HEK293 (cell line): ENCODE measurements at regions not wholly inside any gene's neighbourhood (a gene's known extent, or its start where the extent isn't known, plus 50 kb on each side); places are given as distances from the start of the nearest gene placed in this dataset.

Source experiments
- CTCF ChIA-PET: fragments of 350-600 bp; formaldehyde crosslinking; extraction: SDS; loops from one replicate; lab custom pipeline; 2021; ENCODE audit warnings: antibody characterized with exemption; lab: Yijun Ruan, JAX
- POLR2A ChIA-PET: fragments of 300-600 bp; formaldehyde crosslinking; extraction: SDS; loops from one replicate; lab custom pipeline; 2020; ENCODE audit warnings: antibody characterized with exemption, inconsistent platforms; lab: Yijun Ruan, JAX
- H3K27ac ChIP-seq: fragments of 200-500 bp; sonication (Bioruptor generic); 2 replicates; pipeline ENCODE4 v1.5.1; 2014; ENCODE audit warnings: low read depth, low read length, control low read depth, inconsistent platforms; ENCODE audit errors: extremely low read depth
- H3K36me3 ChIP-seq, 2 experiments: fragments of 200-500 bp in 1 of 2; sonication (Bioruptor generic) in 1 of 2; 1 replicate in 1 of 2; 2 replicates in 1 of 2; pipeline ENCODE4 v1.5.1; 2014 to 2017; ENCODE audit warnings: inconsistent platforms in 2 of 2, low read length in 2 of 2; ENCODE audit not compliant: control insufficient read depth in 2 of 2, insufficient read depth in 1 of 2
- H3K4me1 ChIP-seq: fragments of 200-500 bp; sonication (Bioruptor generic); 2 replicates; pipeline ENCODE4 v1.5.1; 2014; ENCODE audit warnings: mild to moderate bottlenecking, low read length, inconsistent platforms; ENCODE audit not compliant: control insufficient read depth, insufficient read depth
- H3K4me3 ChIP-seq: 2 replicates; pipeline ENCODE4 v1.5.1; 2011; ENCODE audit warnings: low read depth, mild to moderate bottlenecking, control low read depth, low read length, moderate library complexity
- H3K9me3 ChIP-seq: fragments of 200-500 bp; sonication (Bioruptor generic); 2 replicates; pipeline ENCODE4 v1.5.1; 2014; ENCODE audit warnings: low read depth, low read length, inconsistent platforms; ENCODE audit not compliant: control insufficient read depth, insufficient read depth
- BCL11A ChIP-seq: fragments of 450-650 bp; formaldehyde crosslinking; IDR thresholded peaks from 2 replicates; pipeline ENCODE4 v1.5.1; 2016; ENCODE audit warnings: low read depth, missing biosample characterization, missing genetic modification characterization
- GLI2 ChIP-seq: fragments of 450-650 bp; formaldehyde crosslinking; IDR thresholded peaks from 2 replicates; pipeline ENCODE4; 2017; ENCODE audit warnings: missing biosample characterization, missing genetic modification characterization, low read depth, borderline replicate concordance
- GLI4 ChIP-seq: fragments of 450-650 bp; formaldehyde crosslinking; IDR thresholded peaks from 2 replicates; pipeline ENCODE4 v1.5.1; 2016; ENCODE audit warnings: missing biosample characterization, missing genetic modification characterization
- IKZF3 ChIP-seq: fragments of 450-650 bp; IDR thresholded peaks from 2 replicates; pipeline ENCODE4 v1.5.0; 2018; ENCODE audit warnings: missing biosample characterization, mild to moderate bottlenecking, missing genetic modification characterization, moderate library complexity
- KLF16 ChIP-seq: fragments of 450-650 bp; formaldehyde crosslinking; IDR thresholded peaks from 2 replicates; pipeline ENCODE4 v1.5.1; 2017; ENCODE audit warnings: missing biosample characterization, missing genetic modification characterization
- KLF9 ChIP-seq: fragments of 450-650 bp; formaldehyde crosslinking; IDR thresholded peaks from 2 replicates; pipeline ENCODE4 v1.5.1; 2016; ENCODE audit warnings: missing biosample characterization, missing genetic modification characterization, low read depth
- PRDM1 ChIP-seq: fragments of 450-650 bp; formaldehyde crosslinking; IDR thresholded peaks from 2 replicates; pipeline ENCODE4; 2016; ENCODE audit warnings: missing biosample characterization, missing genetic modification characterization
- TCF7L2 ChIP-seq: IDR thresholded peaks from 2 replicates; pipeline ENCODE4 v1.6.1; 2011; ENCODE audit warnings: low read depth, mild to moderate bottlenecking, inconsistent platforms, low read length, moderate library complexity, borderline replicate concordance
- YY2 ChIP-seq: fragments of 450-650 bp; formaldehyde crosslinking; IDR thresholded peaks from 2 replicates; pipeline ENCODE4 v1.5.1; 2016; ENCODE audit warnings: missing biosample characterization, missing genetic modification characterization
- ZNF146 ChIP-seq: fragments of 450-650 bp; formaldehyde crosslinking; IDR thresholded peaks from 2 replicates; pipeline ENCODE4 v1.5.1; 2016; ENCODE audit warnings: missing biosample characterization, missing genetic modification characterization
- ZNF157 ChIP-seq: fragments of 450-650 bp; formaldehyde crosslinking; IDR thresholded peaks from 2 replicates; pipeline ENCODE4 v1.5.1; 2016; ENCODE audit warnings: missing biosample characterization, missing genetic modification characterization
- ZNF2 ChIP-seq: fragments of 450-650 bp; formaldehyde crosslinking; IDR thresholded peaks from 2 replicates; pipeline ENCODE4 v1.5.1; 2016; ENCODE audit warnings: missing biosample characterization, missing genetic modification characterization
- ZNF239 ChIP-seq: fragments of 450-650 bp; formaldehyde crosslinking; IDR thresholded peaks from 2 replicates; pipeline ENCODE4 v1.5.1; 2016; ENCODE audit warnings: missing biosample characterization, missing genetic modification characterization
- ZNF37A ChIP-seq: fragments of 450-650 bp; IDR thresholded peaks from 2 replicates; pipeline ENCODE4 v1.5.1; 2018; ENCODE audit warnings: missing biosample characterization, missing genetic modification characterization
- ZNF423 ChIP-seq: fragments of 450-650 bp; formaldehyde crosslinking; IDR thresholded peaks from 2 replicates; pipeline ENCODE4 v1.5.1; 2016; ENCODE audit warnings: missing biosample characterization, missing genetic modification characterization
- ZNF521 ChIP-seq: fragments of 450-650 bp; formaldehyde crosslinking; IDR thresholded peaks from 2 replicates; pipeline ENCODE4 v1.5.1; 2017; ENCODE audit warnings: missing biosample characterization, mild to moderate bottlenecking, missing genetic modification characterization
- ZNF548 ChIP-seq: fragments of 450-650 bp; formaldehyde crosslinking; IDR thresholded peaks from 2 replicates; pipeline ENCODE4 v1.5.1; 2016; ENCODE audit warnings: missing biosample characterization, missing genetic modification characterization
- ZNF623 ChIP-seq: fragments of 450-650 bp; formaldehyde crosslinking; IDR thresholded peaks from 2 replicates; pipeline ENCODE4 v1.5.1; 2016; ENCODE audit warnings: missing biosample characterization, missing genetic modification characterization
- ZNF654 ChIP-seq: fragments of 450-650 bp; formaldehyde crosslinking; IDR thresholded peaks from 2 replicates; pipeline ENCODE4 v1.5.1; 2016; ENCODE audit warnings: low read depth, missing biosample characterization, missing genetic modification characterization
- ZNF76 ChIP-seq: fragments of 450-650 bp; formaldehyde crosslinking; IDR thresholded peaks from 2 replicates; pipeline ENCODE4; 2016; ENCODE audit warnings: low read depth, missing biosample characterization, missing genetic modification characterization, borderline replicate concordance
- ZSCAN16 ChIP-seq: fragments of 450-650 bp; formaldehyde crosslinking; IDR thresholded peaks from 2 replicates; pipeline ENCODE4 v1.5.1; 2016; ENCODE audit warnings: missing biosample characterization, missing genetic modification characterization
- TF ChIP-seq, protein P1 (sequence below): fragments of 450-650 bp; formaldehyde crosslinking; IDR thresholded peaks from 2 replicates; pipeline ENCODE4 v1.5.1; 2016; ENCODE audit warnings: missing biosample characterization, missing genetic modification characterization
- TF ChIP-seq, protein P2 (sequence below): fragments of 450-650 bp; formaldehyde crosslinking; IDR thresholded peaks from 2 replicates; pipeline ENCODE4 v1.5.1; 2016; ENCODE audit warnings: missing biosample characterization, missing genetic modification characterization
- TF ChIP-seq, protein P3 (sequence below): fragments of 450-650 bp; formaldehyde crosslinking; optimal IDR thresholded peaks from 2 replicates; pipeline ENCODE3; 2016; ENCODE audit warnings: missing biosample characterization, mild to moderate bottlenecking, missing genetic modification characterization
- TF ChIP-seq, protein P4 (sequence below): fragments of 450-650 bp; formaldehyde crosslinking; IDR thresholded peaks from 2 replicates; pipeline ENCODE4; 2016; ENCODE audit warnings: missing biosample characterization, missing genetic modification characterization
- TF ChIP-seq, protein P5 (sequence below): fragments of 450-650 bp; formaldehyde crosslinking; IDR thresholded peaks from 2 replicates; pipeline ENCODE4 v1.5.1; 2017; ENCODE audit warnings: missing biosample characterization, missing genetic modification characterization

DNA sequence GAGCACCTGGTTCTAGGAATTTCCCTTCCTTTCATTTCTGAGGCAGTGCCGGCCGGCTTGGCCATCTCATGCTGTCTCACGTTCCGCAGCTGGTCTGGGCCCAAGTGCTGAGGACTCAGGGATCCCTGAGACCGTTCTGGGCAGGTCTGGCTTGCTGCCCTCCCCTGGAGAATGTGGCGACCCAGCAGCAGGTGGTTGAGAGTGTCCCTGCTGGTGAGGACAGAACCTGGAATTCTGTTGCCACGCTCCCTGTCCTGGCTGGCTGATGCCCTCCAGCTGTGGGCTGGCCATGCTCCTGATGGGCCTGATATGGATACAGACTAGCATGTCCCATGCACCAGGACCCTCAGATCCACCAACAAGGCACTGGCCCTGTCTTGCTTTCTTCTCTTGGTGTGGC is 114.0 kb upstream of the C1QTNF9B start:
- TF ChIP-seq ZNF37A: no peak
- TF ChIP-seq, protein P1, sequence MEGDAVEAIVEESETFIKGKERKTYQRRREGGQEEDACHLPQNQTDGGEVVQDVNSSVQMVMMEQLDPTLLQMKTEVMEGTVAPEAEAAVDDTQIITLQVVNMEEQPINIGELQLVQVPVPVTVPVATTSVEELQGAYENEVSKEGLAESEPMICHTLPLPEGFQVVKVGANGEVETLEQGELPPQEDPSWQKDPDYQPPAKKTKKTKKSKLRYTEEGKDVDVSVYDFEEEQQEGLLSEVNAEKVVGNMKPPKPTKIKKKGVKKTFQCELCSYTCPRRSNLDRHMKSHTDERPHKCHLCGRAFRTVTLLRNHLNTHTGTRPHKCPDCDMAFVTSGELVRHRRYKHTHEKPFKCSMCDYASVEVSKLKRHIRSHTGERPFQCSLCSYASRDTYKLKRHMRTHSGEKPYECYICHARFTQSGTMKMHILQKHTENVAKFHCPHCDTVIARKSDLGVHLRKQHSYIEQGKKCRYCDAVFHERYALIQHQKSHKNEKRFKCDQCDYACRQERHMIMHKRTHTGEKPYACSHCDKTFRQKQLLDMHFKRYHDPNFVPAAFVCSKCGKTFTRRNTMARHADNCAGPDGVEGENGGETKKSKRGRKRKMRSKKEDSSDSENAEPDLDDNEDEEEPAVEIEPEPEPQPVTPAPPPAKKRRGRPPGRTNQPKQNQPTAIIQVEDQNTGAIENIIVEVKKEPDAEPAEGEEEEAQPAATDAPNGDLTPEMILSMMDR (tag by site-specific recombination): peak; percentile 21; the same call in 1 of the 2 replicates
- Histone ChIP-seq H3K9me3 (no peaks in the 10 kb centered on the region), H3K4me1 (no peaks in the 10 kb centered on the region), H3K4me3 (no peak overlapping the region), H3K27ac (no peak overlapping the region), H3K36me3 (no peaks in the 10 kb centered on the region)
- POLR2A ChIA-PET: no interaction called here
- CTCF ChIA-PET: no interaction called here

DNA sequence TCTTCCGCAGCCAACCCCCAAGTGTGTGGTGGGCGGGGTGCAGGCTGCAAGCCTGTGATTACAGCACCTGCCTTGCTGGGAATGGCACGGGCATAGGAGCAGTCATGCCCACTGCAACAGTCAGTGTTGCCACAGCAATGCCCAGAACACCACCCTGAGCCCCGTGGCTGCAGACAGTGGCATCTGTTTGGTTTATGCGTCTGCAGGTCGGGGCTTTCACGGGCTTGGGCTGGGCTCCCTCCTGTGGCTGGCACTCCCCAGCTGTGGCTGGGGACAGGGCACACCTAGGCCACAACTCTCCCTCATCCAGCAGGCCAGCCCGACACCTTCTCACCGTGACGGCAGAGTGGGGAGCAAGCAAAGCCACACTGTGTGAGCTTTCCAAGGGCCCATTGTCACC is 115.3 kb upstream of the C1QTNF9B start:
- POLR2A ChIA-PET: no interaction called here
- TF ChIP-seq TCF7L2 (no peak), KLF9 (tag by site-specific recombination) (no peak)
- no peaks in the 10 kb centered on the region for H3K4me1 ChIP-seq
- H3K27ac ChIP-seq: no peak overlapping the region
- H3K4me3 ChIP-seq: no peak overlapping the region
- no peaks in the 10 kb centered on the region for H3K36me3 ChIP-seq
- CTCF ChIA-PET: interaction anchor here (0.6 to 1.3 kb wide), 2 partner anchors 216 to 429 kb away, joined by 4 to 6 read pairs; no protein-coding TSS in a partner anchor
- no peaks in the 10 kb centered on the region for H3K9me3 ChIP-seq

DNA sequence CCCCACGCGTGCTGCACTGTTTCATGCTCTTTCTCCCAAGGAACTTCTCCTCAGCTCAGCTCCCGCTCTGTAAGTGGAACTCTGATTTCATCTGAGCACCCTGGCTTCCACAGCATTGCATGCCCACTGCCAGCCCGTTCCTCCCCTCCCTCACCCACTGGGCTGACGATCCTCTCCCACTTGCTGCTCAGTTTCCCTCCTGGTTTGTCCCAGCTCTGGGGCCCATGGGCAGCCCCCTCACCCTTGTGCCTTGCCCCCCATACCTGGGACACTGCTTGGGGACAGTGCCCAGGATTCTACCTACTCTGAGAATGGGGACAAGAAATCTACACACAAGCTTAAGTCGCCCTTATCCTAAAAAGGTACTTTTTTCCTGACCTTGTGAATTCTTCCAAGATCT is 115.9 kb upstream of the C1QTNF9B start:
- POLR2A ChIA-PET: no interaction called here

DNA sequence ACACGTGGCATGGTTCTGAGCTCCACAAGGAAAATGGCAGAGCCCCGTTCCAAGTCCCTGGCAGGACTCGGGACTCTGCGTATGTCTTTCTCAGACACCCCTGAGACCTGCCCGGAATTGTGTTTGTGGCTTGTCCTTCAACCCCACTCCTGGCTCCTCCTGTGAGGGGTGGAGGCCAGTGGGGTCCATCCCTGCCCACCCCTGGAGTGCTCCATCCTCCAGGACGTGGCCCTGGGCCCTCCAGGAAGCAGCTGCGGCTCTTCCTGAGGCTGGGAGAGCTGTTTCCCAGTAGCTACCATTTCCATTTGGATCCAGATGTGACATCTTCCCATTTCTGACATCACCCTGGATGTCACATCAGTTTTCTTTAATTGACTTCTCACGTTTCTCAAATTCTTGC is 118.7 kb upstream of the C1QTNF9B start:
- H3K4me3 ChIP-seq: no peak overlapping the region
- TF ChIP-seq ZNF146 (no peak), KLF16 (tag by site-specific recombination) (no peak), ZNF37A (no peak), ZSCAN16 (tag by site-specific recombination) (no peak), ZNF157 (tag by site-specific recombination) (no peak), ZNF423 (tag by site-specific recombination) (no peak), ZNF239 (no peak)
- TF ChIP-seq, protein P2, sequence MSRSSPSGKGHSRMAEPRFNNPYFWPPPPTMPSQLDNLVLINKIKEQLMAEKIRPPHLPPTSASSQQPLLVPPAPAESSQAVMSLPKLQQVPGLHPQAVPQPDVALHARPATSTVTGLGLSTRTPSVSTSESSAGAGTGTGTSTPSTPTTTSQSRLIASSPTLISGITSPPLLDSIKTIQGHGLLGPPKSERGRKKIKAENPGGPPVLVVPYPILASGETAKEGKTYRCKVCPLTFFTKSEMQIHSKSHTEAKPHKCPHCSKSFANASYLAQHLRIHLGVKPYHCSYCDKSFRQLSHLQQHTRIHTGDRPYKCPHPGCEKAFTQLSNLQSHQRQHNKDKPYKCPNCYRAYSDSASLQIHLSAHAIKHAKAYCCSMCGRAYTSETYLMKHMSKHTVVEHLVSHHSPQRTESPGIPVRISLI (tag by site-specific recombination): no peak
- TF ChIP-seq, protein P3, sequence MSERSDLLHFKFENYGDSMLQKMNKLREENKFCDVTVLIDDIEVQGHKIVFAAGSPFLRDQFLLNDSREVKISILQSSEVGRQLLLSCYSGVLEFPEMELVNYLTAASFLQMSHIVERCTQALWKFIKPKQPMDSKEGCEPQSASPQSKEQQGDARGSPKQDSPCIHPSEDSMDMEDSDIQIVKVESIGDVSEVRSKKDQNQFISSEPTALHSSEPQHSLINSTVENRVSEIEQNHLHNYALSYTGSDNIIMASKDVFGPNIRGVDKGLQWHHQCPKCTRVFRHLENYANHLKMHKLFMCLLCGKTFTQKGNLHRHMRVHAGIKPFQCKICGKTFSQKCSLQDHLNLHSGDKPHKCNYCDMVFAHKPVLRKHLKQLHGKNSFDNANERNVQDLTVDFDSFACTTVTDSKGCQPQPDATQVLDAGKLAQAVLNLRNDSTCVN (tag by site-specific recombination): no peak
- TF ChIP-seq, protein P4, sequence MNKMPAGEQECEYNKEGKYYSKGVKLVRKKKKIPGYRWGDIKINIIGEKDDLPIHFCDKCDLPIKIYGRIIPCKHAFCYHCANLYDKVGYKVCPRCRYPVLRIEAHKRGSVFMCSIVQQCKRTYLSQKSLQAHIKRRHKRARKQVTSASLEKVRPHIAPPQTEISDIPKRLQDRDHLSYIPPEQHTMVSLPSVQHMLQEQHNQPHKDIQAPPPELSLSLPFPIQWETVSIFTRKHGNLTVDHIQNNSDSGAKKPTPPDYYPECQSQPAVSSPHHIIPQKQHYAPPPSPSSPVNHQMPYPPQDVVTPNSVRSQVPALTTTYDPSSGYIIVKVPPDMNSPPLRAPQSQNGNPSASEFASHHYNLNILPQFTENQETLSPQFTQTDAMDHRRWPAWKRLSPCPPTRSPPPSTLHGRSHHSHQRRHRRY (tag by site-specific recombination): no peak
- TF ChIP-seq, all 188 proteins: peak for 0
- no peaks in the 10 kb centered on the region for H3K4me1 ChIP-seq
- ChIA-PET POLR2A (no interaction called here), CTCF (no interaction called here)
- H3K27ac ChIP-seq: no peak overlapping the region
- H3K9me3 ChIP-seq: no peaks in the 10 kb centered on the region
- no peaks in the 10 kb centered on the region for H3K36me3 ChIP-seq

More for the DNA sequence above, 115.9 kb upstream of the C1QTNF9B start:
- Histone ChIP-seq H3K27ac (no peak overlapping the region), H3K4me3 (no peak overlapping the region), H3K4me1 (no peaks in the 10 kb centered on the region), H3K9me3 (no peaks in the 10 kb centered on the region), H3K36me3 (no peaks in the 10 kb centered on the region)
- TF ChIP-seq GLI2 (tag by site-specific recombination) (no peak), ZNF76 (tag by site-specific recombination) (no peak), ZNF521 (no peak), ZNF2 (tag by site-specific recombination) (no peak), GLI4 (no peak), BCL11A (no peak), ZNF654 (no peak), IKZF3 (tag by site-specific recombination) (no peak), ZNF623 (no peak), YY2 (tag by site-specific recombination) (no peak), ZNF548 (tag by site-specific recombination) (no peak), PRDM1 (tag by site-specific recombination) (no peak), KLF16 (tag by site-specific recombination) (no peak)
- TF ChIP-seq, protein P5, sequence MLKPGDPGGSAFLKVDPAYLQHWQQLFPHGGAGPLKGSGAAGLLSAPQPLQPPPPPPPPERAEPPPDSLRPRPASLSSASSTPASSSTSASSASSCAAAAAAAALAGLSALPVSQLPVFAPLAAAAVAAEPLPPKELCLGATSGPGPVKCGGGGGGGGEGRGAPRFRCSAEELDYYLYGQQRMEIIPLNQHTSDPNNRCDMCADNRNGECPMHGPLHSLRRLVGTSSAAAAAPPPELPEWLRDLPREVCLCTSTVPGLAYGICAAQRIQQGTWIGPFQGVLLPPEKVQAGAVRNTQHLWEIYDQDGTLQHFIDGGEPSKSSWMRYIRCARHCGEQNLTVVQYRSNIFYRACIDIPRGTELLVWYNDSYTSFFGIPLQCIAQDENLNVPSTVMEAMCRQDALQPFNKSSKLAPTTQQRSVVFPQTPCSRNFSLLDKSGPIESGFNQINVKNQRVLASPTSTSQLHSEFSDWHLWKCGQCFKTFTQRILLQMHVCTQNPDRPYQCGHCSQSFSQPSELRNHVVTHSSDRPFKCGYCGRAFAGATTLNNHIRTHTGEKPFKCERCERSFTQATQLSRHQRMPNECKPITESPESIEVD (tag by site-specific recombination): no peak
- CTCF ChIA-PET: interaction anchor here (0.6 to 1.3 kb wide), 3 partner anchors 206 to 218 kb away, joined by 6 to 7 read pairs (median 7); no protein-coding TSS in a partner anchor
